ENCODE measurements at regions not wholly inside any gene's neighbourhood (a gene's known extent, or its start where the extent isn't known, plus 50 kb on each side); places are given as distances from the start of the nearest gene placed in this dataset.

- TF ChIP-seq CTCF (IDR thresholded peaks at IDR 0.05) (no peak), POLR2A (IDR thresholded peaks at IDR 0.05) (no peak), POLR2AphosphoS5 (IDR thresholded peaks at IDR 0.05) (no peak)
These were observed 166.4 kb downstream of the RMST start for GRCh38 chr12:97628962-97629361.

Data from breast epithelium (tissue), 3 donors.